ENCODE measurements at regions not wholly inside any gene's neighbourhood (a gene's known extent, or its start where the extent isn't known, plus 50 kb on each side); places are given as distances from the start of the nearest gene placed in this dataset.

GRCh38 chr2:181314551-181314950, 142.6 kb upstream of the ITGA4 start:
- TF ChIP-seq CTCF (IDR thresholded peaks at IDR 0.05) (no peak), POLR2A (IDR thresholded peaks at IDR 0.05) (no peak)
